H9 (cell line): ENCODE measurements at regions not wholly inside any gene's neighbourhood (a gene's known extent, or its start where the extent isn't known, plus 50 kb on each side); places are given as distances from the start of the nearest gene placed in this dataset.

Experiments
- DNase-seq: peaks from one replicate; pipeline ENCODE4 v3.0.0-alpha.2; 2017
- H2AFZ ChIP-seq: one replicate; pipeline ENCODE4 v1.6.1; 2013; ENCODE audit warnings: mild to moderate bottlenecking, low read length, control low read depth, moderate library complexity
- H2AK5ac ChIP-seq: 2 replicates; pipeline ENCODE4 v1.6.1; 2013; ENCODE audit warnings: low read length, control low read depth, mixed read lengths; ENCODE audit not compliant: insufficient read length
- H2BK120ac ChIP-seq: one replicate; pipeline ENCODE4 v1.6.1; 2013; ENCODE audit warnings: low read depth, mild to moderate bottlenecking, low read length, control low read depth, inconsistent platforms; ENCODE audit not compliant: poor library complexity, severe bottlenecking
- H2BK12ac ChIP-seq: 2 replicates; pipeline ENCODE4 v1.6.1; 2013; ENCODE audit warnings: low read length, control low read depth, mixed read lengths, low read depth; ENCODE audit not compliant: insufficient read length
- H2BK15ac ChIP-seq: 2 replicates; pipeline ENCODE4 v1.6.1; 2013; ENCODE audit warnings: low read depth, low read length, control low read depth
- H2BK20ac ChIP-seq: one replicate; pipeline ENCODE4 v1.6.1; 2013; ENCODE audit warnings: low read depth, mild to moderate bottlenecking, low read length, control low read depth, inconsistent platforms; ENCODE audit not compliant: poor library complexity, severe bottlenecking
- H2BK5ac ChIP-seq: 2 replicates; pipeline ENCODE4 v1.6.1; 2013; ENCODE audit warnings: low read length, control low read depth, mixed read lengths; ENCODE audit not compliant: insufficient read length
- H3K14ac ChIP-seq: 2 replicates; pipeline ENCODE4 v1.6.1; 2013; ENCODE audit warnings: low read length, control low read depth; ENCODE audit not compliant: insufficient read depth
- H3K18ac ChIP-seq: 2 replicates; pipeline ENCODE4 v1.6.1; 2013; ENCODE audit warnings: low read depth, mild to moderate bottlenecking, mixed read lengths, low read length, control low read depth; ENCODE audit not compliant: insufficient read length
- H3K23ac ChIP-seq: 2 replicates; pipeline ENCODE4 v1.6.1; 2013; ENCODE audit warnings: low read length, control low read depth, mixed read lengths, low read depth; ENCODE audit not compliant: insufficient read length
- H3K23me2 ChIP-seq: 2 replicates; pipeline ENCODE4 v1.6.1; 2013; ENCODE audit warnings: low read depth, mild to moderate bottlenecking, mixed read lengths, low read length, control low read depth; ENCODE audit not compliant: insufficient read length, poor library complexity, severe bottlenecking
- H3K27ac ChIP-seq: 2 replicates; pipeline ENCODE4 v1.5.1; 2013; ENCODE audit warnings: low read length, control low read depth, mixed read lengths, low read depth; ENCODE audit not compliant: insufficient read length
- H3K27me3 ChIP-seq: 2 replicates; pipeline ENCODE4 v1.6.1; 2013; ENCODE audit warnings: low read length, control low read depth, inconsistent platforms; ENCODE audit not compliant: insufficient read depth
- H3K4ac ChIP-seq: 2 replicates; pipeline ENCODE4 v1.6.1; 2013; ENCODE audit warnings: low read depth, mild to moderate bottlenecking, control low read depth, inconsistent platforms, low read length, moderate library complexity
- H3K4me1 ChIP-seq: 2 replicates; pipeline ENCODE4 v1.6.1; 2013; ENCODE audit warnings: low read length, control low read depth, inconsistent platforms; ENCODE audit not compliant: insufficient read depth
- H3K4me2 ChIP-seq: 2 replicates; pipeline ENCODE4 v1.6.1; 2013; ENCODE audit warnings: low read length, control low read depth, mixed read lengths; ENCODE audit not compliant: insufficient read length, insufficient read depth
- H3K56ac ChIP-seq: 2 replicates; pipeline ENCODE4 v1.6.1; 2013; ENCODE audit warnings: low read depth, mild to moderate bottlenecking, mixed read lengths, low read length, control low read depth; ENCODE audit not compliant: insufficient read length
- H3K79me1 ChIP-seq: 2 replicates; pipeline ENCODE4 v1.6.1; 2013; ENCODE audit warnings: low read depth, mild to moderate bottlenecking, moderate library complexity, low read length, control low read depth, inconsistent platforms; ENCODE audit not compliant: insufficient read depth, poor library complexity, severe bottlenecking
- H3K79me2 ChIP-seq: 2 replicates; pipeline ENCODE4 v1.6.1; 2013; ENCODE audit warnings: low read length, control low read depth, inconsistent platforms; ENCODE audit not compliant: insufficient read depth
- H3K9ac ChIP-seq: 2 replicates; pipeline ENCODE4 v1.6.1; 2013; ENCODE audit warnings: low read length, control low read depth, mixed read lengths; ENCODE audit not compliant: insufficient read length; ENCODE audit errors: extremely low read depth
- H3K9me3 ChIP-seq: one replicate; pipeline ENCODE4 v1.6.1; 2013; ENCODE audit warnings: low read depth, low read length, inconsistent platforms; ENCODE audit not compliant: control insufficient read depth
- H3T11ph ChIP-seq: one replicate; pipeline ENCODE4 v1.6.1; 2013; ENCODE audit warnings: mild to moderate bottlenecking, low read length, control low read depth, inconsistent platforms
- H4K20me1 ChIP-seq: one replicate; pipeline ENCODE4 v1.6.1; 2013; ENCODE audit not compliant: control insufficient read depth, insufficient read length, insufficient read depth
- H4K5ac ChIP-seq: 2 replicates; pipeline ENCODE4 v1.6.1; 2013; ENCODE audit warnings: low read depth, mild to moderate bottlenecking, mixed read lengths, low read length, control low read depth; ENCODE audit not compliant: insufficient read length
- H4K8ac ChIP-seq: replicated peaks from 2 replicates; pipeline ENCODE4 v1.6.1; 2013; ENCODE audit warnings: low read length, control low read depth, mixed read lengths, low read depth; ENCODE audit not compliant: insufficient read length
- H4K91ac ChIP-seq: 2 replicates; pipeline ENCODE4 v1.6.1; 2013; ENCODE audit warnings: low read depth, mild to moderate bottlenecking, moderate library complexity, mixed read lengths, low read length, control low read depth; ENCODE audit not compliant: insufficient read length
- H3K27ac Mint-ChIP-seq, 3 experiments: 2 replicates in 2 of 3; 3 replicates in 1 of 3; pipeline ENCODE4 v1.8.0; 2020 to 2021; ENCODE audit warnings: mixed read lengths in 3 of 3, mild to moderate bottlenecking in 1 of 3, moderate library complexity in 1 of 3
- H3K27me3 Mint-ChIP-seq: 2 replicates; pipeline ENCODE4 v1.8.0; 2021; ENCODE audit warnings: low read depth, mild to moderate bottlenecking, moderate library complexity, mixed read lengths
- H3K36me3 Mint-ChIP-seq, 3 experiments: 2 replicates in 2 of 3; 3 replicates in 1 of 3; pipeline ENCODE4 v1.8.0; 2020 to 2021; ENCODE audit warnings: low read depth in 3 of 3, mixed read lengths in 3 of 3; ENCODE audit not compliant: insufficient read depth in 1 of 3
- H3K4me1 Mint-ChIP-seq, 2 experiments: 2 replicates each; pipeline ENCODE4 v1.8.0; 2020; ENCODE audit warnings: mixed read lengths in 2 of 2
- H3K4me3 Mint-ChIP-seq, 2 experiments: 2 replicates in 1 of 2; 3 replicates in 1 of 2; pipeline ENCODE4 v1.8.0; 2020 to 2021; ENCODE audit warnings: mild to moderate bottlenecking in 2 of 2, mixed read lengths in 2 of 2, moderate library complexity in 1 of 2
- H3K9me3 Mint-ChIP-seq, 2 experiments: 2 replicates in 1 of 2; 3 replicates in 1 of 2; pipeline ENCODE4 v1.8.0; 2020; ENCODE audit warnings: mild to moderate bottlenecking in 2 of 2, mixed read lengths in 2 of 2, moderate library complexity in 1 of 2
- CTCF ChIP-seq: fragments of 200-600 bp; sonication (generic); conservative IDR thresholded peaks from 3 replicates; pipeline ENCODE4 v1.8.0; 2021; ENCODE audit warnings: antibody characterized with exemption, mild to moderate bottlenecking
- WGBS: extraction: QIAGEN DNeasy Blood & Tissue Kit; methylation state at CpG from one replicate; pipeline ENCODE4 v1.1.7; 2013; ENCODE audit warnings: missing lambda C conversion rate, low lambda C conversion rate, mixed read lengths; ENCODE audit not compliant: insufficient read length; ENCODE audit errors: extremely low coverage; 5-methylcytosine and 5-hydroxymethylcytosine counted together

GRCh38 chr3:124517306-124517705, 212.9 kb upstream of the UMPS start:
- H3K18ac ChIP-seq: no peak overlapping the region
- no peaks in the 10 kb centered on the region for H3K9me3 Mint-ChIP-seq
- no peak overlapping the region for H2BK120ac ChIP-seq
- H3K14ac ChIP-seq: no peak overlapping the region
- no peak overlapping the region for H3K9ac ChIP-seq
- H2AFZ ChIP-seq: no peak overlapping the region
- H3K4me1 ChIP-seq: no peaks in the 10 kb centered on the region; the same call in 1 of the 2 replicates
- no peaks in the 10 kb centered on the region for H3K27me3 ChIP-seq
- no peak overlapping the region for H3K4me3 Mint-ChIP-seq
- no CpG with 5 or more reads among the region's 2 CpGs for WGBS
- no peak overlapping the region for H2BK20ac ChIP-seq
- H3K4me1 Mint-ChIP-seq: peaks cover 28 to 34% of the 10 kb centered on the region in 2 experiments
- no peak overlapping the region for H3K23ac ChIP-seq
- no peaks in the 10 kb centered on the region for H3K79me1 ChIP-seq
- H3K23me2 ChIP-seq: no peaks in the 10 kb centered on the region
- H3T11ph ChIP-seq: no peak overlapping the region
- H3K27ac Mint-ChIP-seq: no peak overlapping the region
- no peak overlapping the region for H4K8ac ChIP-seq
- no peak overlapping the region for H4K91ac ChIP-seq
- TF ChIP-seq CTCF: no peak
- no peak overlapping the region for H3K4ac ChIP-seq
- H3K4me2 ChIP-seq: no peak overlapping the region
- no peak overlapping the region for H3K27ac ChIP-seq
- H3K9me3 ChIP-seq: no peaks in the 10 kb centered on the region
- no peaks in the 10 kb centered on the region for H3K36me3 Mint-ChIP-seq
- no peak overlapping the region for H2AK5ac ChIP-seq
- no peak overlapping the region for H2BK15ac ChIP-seq
- H2BK5ac ChIP-seq: no peak overlapping the region
- no peaks in the 10 kb centered on the region for H4K20me1 ChIP-seq
- no peaks in the 10 kb centered on the region for H3K79me2 ChIP-seq
- DNase-seq: no peak
- no peak overlapping the region for H3K56ac ChIP-seq
- no peak overlapping the region for H2BK12ac ChIP-seq
- H3K27me3 Mint-ChIP-seq: no peaks in the 10 kb centered on the region; the same call in 1 of the 2 replicates
- H4K5ac ChIP-seq: no peak overlapping the region
